Erythroblast (primary cell): ENCODE measurements at regions not wholly inside any gene's neighbourhood (a gene's known extent, or its start where the extent isn't known, plus 50 kb on each side); places are given as distances from the start of the nearest gene placed in this dataset.

Source experiments
- GATA1 ChIP-seq: IDR thresholded peaks from 2 replicates; pipeline ENCODE4 v1.6.1; 2011; ENCODE audit warnings: low read depth, mild to moderate bottlenecking, control low read depth, low read length, moderate library complexity
- POLR2A ChIP-seq: IDR thresholded peaks from 2 replicates; pipeline ENCODE4 v1.6.1; 2011; ENCODE audit warnings: mild to moderate bottlenecking, low read length

DNA sequence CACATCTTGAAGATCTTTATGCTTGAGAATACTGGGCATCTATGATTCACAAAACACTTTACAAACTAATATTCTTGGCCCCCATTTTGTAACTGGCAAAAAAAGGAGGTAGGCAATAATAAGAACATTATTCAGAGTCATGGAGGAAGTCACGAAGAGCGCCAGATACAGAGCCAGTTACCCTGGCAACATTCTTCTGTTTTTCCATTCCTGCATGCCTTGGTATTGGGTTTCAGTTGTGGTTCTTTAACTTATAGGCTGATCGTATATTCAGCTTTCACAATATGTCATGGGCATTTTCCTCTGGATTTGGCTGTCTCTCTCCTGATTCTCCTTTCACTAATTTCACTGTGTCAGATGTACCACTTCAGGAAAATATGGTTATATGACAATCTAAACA, 234.7 kb downstream of the HRH4 start:
- TF ChIP-seq GATA1 (no peak), POLR2A (no peak)
